ENCODE measurements at regions not wholly inside any gene's neighbourhood (a gene's known extent, or its start where the extent isn't known, plus 50 kb on each side); places are given as distances from the start of the nearest gene placed in this dataset.

DNA sequence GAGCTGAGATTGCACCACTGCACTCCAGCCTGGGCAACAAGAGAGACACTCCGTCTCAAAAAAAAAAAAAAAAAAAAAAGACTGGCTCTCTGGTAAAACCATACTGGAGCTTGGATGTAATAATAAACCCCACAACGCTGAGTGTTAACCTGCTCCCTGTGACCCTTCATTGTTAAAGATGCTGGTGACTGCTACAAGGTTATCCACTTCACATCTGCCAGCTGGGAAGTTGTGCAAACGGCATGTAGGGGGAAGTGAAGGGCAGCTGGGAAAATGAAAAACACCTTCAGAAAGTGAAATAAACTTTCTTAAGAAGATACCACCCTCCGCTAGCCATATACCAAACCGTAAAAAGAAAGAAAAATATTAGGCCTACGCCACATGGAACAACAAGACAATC is 131.0 kb upstream of the NUDT7 start:
- no peaks in the 10 kb centered on the region for H3K4me1 ChIP-seq (ENCODE audit: insufficient read depth, low read length, poor library complexity, severe bottlenecking)

DNA sequence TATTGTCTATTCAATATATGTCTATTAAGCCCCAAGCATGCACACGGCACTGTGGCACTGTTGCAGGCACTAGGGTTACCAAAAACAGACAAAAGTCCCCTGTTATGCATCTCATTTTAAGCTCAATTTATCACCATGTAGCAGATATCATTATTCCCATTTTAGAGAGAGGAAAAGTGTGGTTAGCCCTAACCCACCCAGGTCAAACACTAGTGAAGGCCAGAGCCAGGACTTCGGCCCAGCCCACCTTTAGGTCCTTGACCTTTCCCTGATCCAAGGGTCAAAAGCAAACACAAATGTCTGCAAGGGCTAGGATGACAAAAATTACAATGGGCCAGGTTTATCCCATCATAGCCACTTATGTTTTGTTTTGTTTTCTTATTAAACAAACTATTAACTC is 130.3 kb upstream of the NUDT7 start:
- H4K20me1 ChIP-seq (ENCODE audit: insufficient read depth, low read length, poor library complexity, severe bottlenecking), result no peaks in the 10 kb centered on the region
- no peak overlapping the region for H3K9ac ChIP-seq (ENCODE audit: low read depth, low read length, poor library complexity, severe bottlenecking)
- H3K4me3 ChIP-seq (ENCODE audit: low read length, poor library complexity, severe bottlenecking), result no peak overlapping the region
- no peaks in the 10 kb centered on the region for H3K79me2 ChIP-seq (ENCODE audit: insufficient read depth, low read length)
- H3K4me1 ChIP-seq (ENCODE audit: insufficient read depth, low read length, poor library complexity, severe bottlenecking), result no peaks in the 10 kb centered on the region
- no peaks in the 10 kb centered on the region for H3K27me3 ChIP-seq (ENCODE audit: insufficient read depth, low read length, poor library complexity, severe bottlenecking)
- H2AFZ ChIP-seq (ENCODE audit: low read length), result no peak overlapping the region
- H3K36me3 ChIP-seq (ENCODE audit: insufficient read depth, low read length), result no peaks in the 10 kb centered on the region
- no peaks in the 10 kb centered on the region for H3K9me3 ChIP-seq (ENCODE audit: insufficient read depth, low read depth, low read length)
- H3F3A ChIP-seq (ENCODE audit: low read depth), result no peaks in the 10 kb centered on the region
- TF ChIP-seq, protein P1, sequence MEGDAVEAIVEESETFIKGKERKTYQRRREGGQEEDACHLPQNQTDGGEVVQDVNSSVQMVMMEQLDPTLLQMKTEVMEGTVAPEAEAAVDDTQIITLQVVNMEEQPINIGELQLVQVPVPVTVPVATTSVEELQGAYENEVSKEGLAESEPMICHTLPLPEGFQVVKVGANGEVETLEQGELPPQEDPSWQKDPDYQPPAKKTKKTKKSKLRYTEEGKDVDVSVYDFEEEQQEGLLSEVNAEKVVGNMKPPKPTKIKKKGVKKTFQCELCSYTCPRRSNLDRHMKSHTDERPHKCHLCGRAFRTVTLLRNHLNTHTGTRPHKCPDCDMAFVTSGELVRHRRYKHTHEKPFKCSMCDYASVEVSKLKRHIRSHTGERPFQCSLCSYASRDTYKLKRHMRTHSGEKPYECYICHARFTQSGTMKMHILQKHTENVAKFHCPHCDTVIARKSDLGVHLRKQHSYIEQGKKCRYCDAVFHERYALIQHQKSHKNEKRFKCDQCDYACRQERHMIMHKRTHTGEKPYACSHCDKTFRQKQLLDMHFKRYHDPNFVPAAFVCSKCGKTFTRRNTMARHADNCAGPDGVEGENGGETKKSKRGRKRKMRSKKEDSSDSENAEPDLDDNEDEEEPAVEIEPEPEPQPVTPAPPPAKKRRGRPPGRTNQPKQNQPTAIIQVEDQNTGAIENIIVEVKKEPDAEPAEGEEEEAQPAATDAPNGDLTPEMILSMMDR (conservative IDR thresholded peaks at IDR 0.05; ENCODE audit: low read length), result no peak
- no peak for TF ChIP-seq EZH2phosphoT487 (IDR thresholded peaks at IDR 0.05; ENCODE audit: borderline replicate concordance)
- H3K9me2 ChIP-seq (replicated peaks; ENCODE audit: low read depth, low read length), result no peaks in the 10 kb centered on the region
- no peak overlapping the region for H3K4me2 ChIP-seq (ENCODE audit: low read depth, low read length, poor library complexity, severe bottlenecking)

More for the DNA sequence above, 131.0 kb upstream of the NUDT7 start:
- H3K9ac ChIP-seq (ENCODE audit: low read depth, low read length, poor library complexity, severe bottlenecking), result no peak overlapping the region
- no peaks in the 10 kb centered on the region for H3K36me3 ChIP-seq (ENCODE audit: insufficient read depth, low read length)
- no peaks in the 10 kb centered on the region for H3K79me2 ChIP-seq (ENCODE audit: insufficient read depth, low read length)
- H3K4me2 ChIP-seq (ENCODE audit: low read depth, low read length, poor library complexity, severe bottlenecking), result no peak overlapping the region
- H3F3A ChIP-seq (ENCODE audit: low read depth), result no peaks in the 10 kb centered on the region
- H3K9me3 ChIP-seq (ENCODE audit: insufficient read depth, low read depth, low read length), result no peaks in the 10 kb centered on the region
- H2AFZ ChIP-seq (ENCODE audit: low read length), result no peak overlapping the region
- H3K27me3 ChIP-seq (ENCODE audit: insufficient read depth, low read length, poor library complexity, severe bottlenecking), result no peaks in the 10 kb centered on the region
- no peak overlapping the region for H3K4me3 ChIP-seq (ENCODE audit: low read length, poor library complexity, severe bottlenecking)
- H3K9me2 ChIP-seq (replicated peaks; ENCODE audit: low read depth, low read length), result no peaks in the 10 kb centered on the region
- H4K20me1 ChIP-seq (ENCODE audit: insufficient read depth, low read length, poor library complexity, severe bottlenecking), result no peaks in the 10 kb centered on the region
- TF ChIP-seq, protein P1 (conservative IDR thresholded peaks at IDR 0.05; ENCODE audit: low read length), result no peak
- no peak for TF ChIP-seq EZH2phosphoT487 (IDR thresholded peaks at IDR 0.05; ENCODE audit: borderline replicate concordance)

DNA sequence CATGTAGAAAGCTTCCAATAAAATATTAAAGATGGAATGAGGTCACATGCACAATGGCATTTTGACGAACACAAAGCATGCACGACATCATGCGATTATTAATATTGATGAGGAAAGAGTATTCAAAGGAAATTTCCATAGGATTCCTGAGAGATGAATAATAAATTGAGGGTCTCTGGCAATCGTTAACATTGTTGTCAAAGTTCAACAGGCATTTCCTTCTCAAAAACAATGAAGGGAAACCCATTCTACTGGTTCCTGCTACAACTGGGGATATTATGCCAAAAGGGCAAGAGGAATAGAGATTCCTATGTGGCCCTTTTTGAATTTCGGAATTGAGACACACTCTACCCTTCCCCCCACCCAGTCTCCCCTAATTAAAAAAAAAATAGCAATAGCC is 128.3 kb upstream of the NUDT7 start:
- Histone ChIP-seq H2AFZ (ENCODE audit: low read length) (no peak overlapping the region), H4K20me1 (ENCODE audit: insufficient read depth, low read length, poor library complexity, severe bottlenecking) (no peaks in the 10 kb centered on the region), H3K9ac (ENCODE audit: low read depth, low read length, poor library complexity, severe bottlenecking) (no peak overlapping the region), H3K4me2 (ENCODE audit: low read depth, low read length, poor library complexity, severe bottlenecking) (no peak overlapping the region), H3K79me2 (ENCODE audit: insufficient read depth, low read length) (no peaks in the 10 kb centered on the region), H3K27me3 (ENCODE audit: insufficient read depth, low read length, poor library complexity, severe bottlenecking) (no peaks in the 10 kb centered on the region), H3K9me2 (replicated peaks; ENCODE audit: low read depth, low read length) (no peaks in the 10 kb centered on the region), H3K36me3 (ENCODE audit: insufficient read depth, low read length) (no peaks in the 10 kb centered on the region), H3K4me1 (ENCODE audit: insufficient read depth, low read length, poor library complexity, severe bottlenecking) (no peaks in the 10 kb centered on the region), H3F3A (ENCODE audit: low read depth) (no peaks in the 10 kb centered on the region), H3K9me3 (ENCODE audit: insufficient read depth, low read depth, low read length) (no peaks in the 10 kb centered on the region), H3K4me3 (ENCODE audit: low read length, poor library complexity, severe bottlenecking) (no peak overlapping the region)
- TF ChIP-seq, protein P1 (conservative IDR thresholded peaks at IDR 0.05; ENCODE audit: low read length), result no peak
- TF ChIP-seq EZH2phosphoT487 (IDR thresholded peaks at IDR 0.05; ENCODE audit: borderline replicate concordance), result no peak

Data from Loucy (cell line).